ENCODE measurements at regions not wholly inside any gene's neighbourhood (a gene's known extent, or its start where the extent isn't known, plus 50 kb on each side); places are given as distances from the start of the nearest gene placed in this dataset.

DNA sequence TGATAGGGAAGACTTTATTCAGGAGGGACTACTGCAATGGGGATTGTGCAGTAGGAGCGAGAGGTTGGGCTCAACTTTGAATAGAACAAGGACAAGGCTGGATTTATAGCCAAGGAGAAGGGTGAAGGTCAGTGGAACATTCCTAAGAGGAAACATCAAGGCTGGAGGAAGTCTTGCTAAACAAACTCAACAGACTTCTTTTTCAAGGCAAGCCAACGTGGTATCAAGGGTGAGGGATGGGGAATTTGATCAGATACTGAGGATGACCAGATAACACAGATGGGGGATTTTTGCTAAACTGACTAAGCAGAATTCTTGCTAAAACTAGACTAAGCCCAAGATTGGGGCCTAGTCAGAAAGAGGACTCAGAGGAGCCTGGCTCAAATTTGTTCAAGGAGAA is 107.3 kb downstream of the DUSP10 start:
- no peak overlapping the region for H2BK5ac ChIP-seq (ENCODE audit: low read length)
- H4K8ac ChIP-seq (ENCODE audit: low read depth, low read length) = no peak overlapping the region
- H3K36me3 ChIP-seq (replicated peaks in 1 of 2; ENCODE audit: control insufficient read depth in 2 of 2, insufficient read depth in 2 of 2, low read length in 2 of 2) = no peaks in the 10 kb centered on the region
- no peak overlapping the region for H3K4ac ChIP-seq (ENCODE audit: low read length)
- H3K9ac ChIP-seq (ENCODE audit: low read depth, low read length, poor library complexity) = no peak overlapping the region
- no peak overlapping the region for H2AFZ ChIP-seq (ENCODE audit: low read length)
- DNase-seq (ENCODE audit: low spot score) = no peak
- H3K4me3 ChIP-seq (ENCODE audit: low read length in 2 of 2) = no peak overlapping the region
- H2BK12ac ChIP-seq (ENCODE audit: low read length) = no peak overlapping the region
- H3K4me1 ChIP-seq (ENCODE audit: control insufficient read depth in 2 of 2, insufficient read depth in 1 of 2, low read depth in 1 of 2, low read length in 2 of 2) = no peaks in the 10 kb centered on the region
- H3K23ac ChIP-seq (ENCODE audit: low read depth, low read length, poor library complexity) = no peak overlapping the region
- no peak overlapping the region for H3K4me2 ChIP-seq (ENCODE audit: insufficient read depth, low read length, poor library complexity, severe bottlenecking)
- H2BK15ac ChIP-seq (ENCODE audit: low read length) = no peak overlapping the region
- H3K9me3 ChIP-seq (replicated peaks in 1 of 2; ENCODE audit: control insufficient read depth in 2 of 2, insufficient read depth in 1 of 2, low read depth in 1 of 2, low read length in 2 of 2) = peaks cover 0 to 2% of the 10 kb centered on the region in 2 donors
- H2AK5ac ChIP-seq (ENCODE audit: low read depth, low read length) = no peak overlapping the region
- H4K91ac ChIP-seq (ENCODE audit: low read depth, low read length, poor library complexity) = no peak overlapping the region
- H3K18ac ChIP-seq (ENCODE audit: low read length) = no peak overlapping the region
- H3K79me1 ChIP-seq (ENCODE audit: low read depth, low read length) = no peaks in the 10 kb centered on the region
- no peak overlapping the region for H3K14ac ChIP-seq (ENCODE audit: low read length)
- no peak overlapping the region for H2BK120ac ChIP-seq (ENCODE audit: low read depth, low read length)
- H3K27ac ChIP-seq (replicated peaks; ENCODE audit: low read length) = no peak overlapping the region
- H3K27me3 ChIP-seq (ENCODE audit: control insufficient read depth in 3 of 3, insufficient read depth in 3 of 3, low read depth in 1 of 3, low read length in 3 of 3) = no peaks in the 10 kb centered on the region
- WGBS, 2 donors (ENCODE audit: extremely low coverage in 2 of 2, insufficient read length in 2 of 2, insufficient replicate concordance in 1 of 2) = no CpG with 5 or more reads among the region's 2 CpGs

DNA sequence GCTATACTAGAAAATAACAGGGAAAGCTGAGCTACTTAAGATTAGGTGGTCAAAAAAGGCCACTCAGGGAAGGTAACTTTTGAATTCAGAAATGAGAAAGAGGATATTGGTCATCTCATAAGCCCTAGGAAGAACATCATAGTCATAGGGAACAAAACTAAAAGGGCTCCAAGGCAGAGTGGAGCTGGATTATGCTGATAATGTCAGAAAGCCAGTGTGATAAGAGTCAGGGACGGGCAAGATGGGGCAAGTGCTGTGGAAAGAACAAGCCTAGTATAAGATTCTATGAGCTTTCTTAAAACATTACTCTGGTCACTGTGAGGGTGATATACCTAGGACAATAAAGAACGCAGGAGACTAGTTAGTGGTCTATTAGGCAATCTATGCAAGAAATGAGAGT is 106.6 kb downstream of the DUSP10 start:
- WGBS, 2 donors (ENCODE audit: extremely low coverage in 2 of 2, insufficient read length in 2 of 2, insufficient replicate concordance in 1 of 2) = no CpG with 5 or more reads among the region's 2 CpGs
- H3K4me1 ChIP-seq (ENCODE audit: control insufficient read depth in 2 of 2, insufficient read depth in 1 of 2, low read depth in 1 of 2, low read length in 2 of 2) = no peaks in the 10 kb centered on the region
- no peak overlapping the region for H2AFZ ChIP-seq (ENCODE audit: low read length)
- no peak overlapping the region for H3K18ac ChIP-seq (ENCODE audit: low read length)
- no peak overlapping the region for H3K27ac ChIP-seq (replicated peaks; ENCODE audit: low read length)
- H3K9me3 ChIP-seq (replicated peaks in 1 of 2; ENCODE audit: control insufficient read depth in 2 of 2, insufficient read depth in 1 of 2, low read depth in 1 of 2, low read length in 2 of 2) = peaks cover 0 to 2% of the 10 kb centered on the region in 2 donors
- no peak overlapping the region for H3K9ac ChIP-seq (ENCODE audit: low read depth, low read length, poor library complexity)
- no peak overlapping the region for H4K91ac ChIP-seq (ENCODE audit: low read depth, low read length, poor library complexity)
- no peak overlapping the region for H2AK5ac ChIP-seq (ENCODE audit: low read depth, low read length)
- H3K23ac ChIP-seq (ENCODE audit: low read depth, low read length, poor library complexity) = no peak overlapping the region
- no peaks in the 10 kb centered on the region for H3K79me1 ChIP-seq (ENCODE audit: low read depth, low read length)
- DNase-seq (ENCODE audit: low spot score) = no peak
- H4K8ac ChIP-seq (ENCODE audit: low read depth, low read length) = no peak overlapping the region
- no peak overlapping the region for H2BK5ac ChIP-seq (ENCODE audit: low read length)
- H3K4ac ChIP-seq (ENCODE audit: low read length) = no peak overlapping the region
- no peak overlapping the region for H3K14ac ChIP-seq (ENCODE audit: low read length)
- H3K4me3 ChIP-seq (ENCODE audit: low read length in 2 of 2) = no peak overlapping the region
- H3K4me2 ChIP-seq (ENCODE audit: insufficient read depth, low read length, poor library complexity, severe bottlenecking) = no peak overlapping the region
- H2BK120ac ChIP-seq (ENCODE audit: low read depth, low read length) = no peak overlapping the region
- no peak overlapping the region for H2BK12ac ChIP-seq (ENCODE audit: low read length)
- no peaks in the 10 kb centered on the region for H3K36me3 ChIP-seq (replicated peaks in 1 of 2; ENCODE audit: control insufficient read depth in 2 of 2, insufficient read depth in 2 of 2, low read length in 2 of 2)
- no peak overlapping the region for H2BK15ac ChIP-seq (ENCODE audit: low read length)
- H3K27me3 ChIP-seq (ENCODE audit: control insufficient read depth in 3 of 3, insufficient read depth in 3 of 3, low read depth in 1 of 3, low read length in 3 of 3) = no peaks in the 10 kb centered on the region

DNA sequence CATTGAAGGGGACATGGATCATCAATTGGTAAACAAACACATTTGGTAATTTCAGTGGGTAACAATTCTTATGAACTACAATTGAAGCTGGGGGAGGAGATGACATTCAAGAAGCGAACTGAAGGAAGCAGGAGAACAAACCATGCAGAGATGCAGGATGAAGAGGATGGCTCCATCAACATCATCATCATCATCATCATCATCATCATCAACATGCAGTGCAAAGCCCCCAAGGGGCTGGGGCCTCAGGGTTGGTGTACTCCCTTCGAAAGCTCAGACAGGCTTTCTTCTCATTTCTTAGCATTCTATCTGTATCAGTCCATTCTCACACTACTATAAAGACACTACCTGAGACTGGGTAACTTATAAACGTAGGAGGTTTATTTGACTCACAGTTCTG is 105.8 kb downstream of the DUSP10 start:
- no CpG with 5 or more reads among the region's 3 CpGs for WGBS, 2 donors (ENCODE audit: extremely low coverage in 2 of 2, insufficient read length in 2 of 2, insufficient replicate concordance in 1 of 2)
- no peak overlapping the region for H3K9ac ChIP-seq (ENCODE audit: low read depth, low read length, poor library complexity)

DNA sequence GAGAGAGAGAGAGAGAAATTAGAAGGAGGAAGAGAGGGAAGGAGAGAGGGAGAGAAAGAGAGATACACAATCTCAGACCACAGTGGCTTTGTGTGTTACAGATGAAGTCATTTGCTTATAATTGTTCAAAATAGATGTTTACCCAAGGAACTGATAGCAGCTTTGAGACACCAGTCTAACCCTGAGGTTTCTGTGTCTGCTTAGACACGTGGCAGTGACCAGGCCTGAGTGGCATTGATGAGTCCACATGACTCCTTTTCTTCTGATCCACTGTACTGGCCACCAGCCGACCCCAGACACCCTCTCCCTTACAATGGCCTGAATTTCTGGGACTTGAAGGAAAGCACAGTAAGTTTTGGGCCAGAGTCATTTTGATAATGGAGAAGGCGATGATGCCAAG is 104.9 kb downstream of the DUSP10 start:
- no peak overlapping the region for H2BK15ac ChIP-seq (ENCODE audit: low read length)
- H3K79me1 ChIP-seq (ENCODE audit: low read depth, low read length) = no peaks in the 10 kb centered on the region
- no peak overlapping the region for H3K14ac ChIP-seq (ENCODE audit: low read length)
- no peak overlapping the region for H4K91ac ChIP-seq (ENCODE audit: low read depth, low read length, poor library complexity)
- H3K4me1 ChIP-seq (ENCODE audit: control insufficient read depth in 2 of 2, insufficient read depth in 1 of 2, low read depth in 1 of 2, low read length in 2 of 2) = no peaks in the 10 kb centered on the region
- no peak overlapping the region for H2BK5ac ChIP-seq (ENCODE audit: low read length)
- no peak overlapping the region for H2AFZ ChIP-seq (ENCODE audit: low read length)
- no peak overlapping the region for H3K4me3 ChIP-seq (ENCODE audit: low read length in 2 of 2)
- WGBS, 2 donors (ENCODE audit: extremely low coverage in 2 of 2, insufficient read length in 2 of 2, insufficient replicate concordance in 1 of 2) = no CpG with 5 or more reads among the region's 3 CpGs
- no peak overlapping the region for H3K9ac ChIP-seq (ENCODE audit: low read depth, low read length, poor library complexity)
- H2AK5ac ChIP-seq (ENCODE audit: low read depth, low read length) = no peak overlapping the region
- no peaks in the 10 kb centered on the region for H3K36me3 ChIP-seq (replicated peaks in 1 of 2; ENCODE audit: control insufficient read depth in 2 of 2, insufficient read depth in 2 of 2, low read length in 2 of 2)
- no peak overlapping the region for H3K23ac ChIP-seq (ENCODE audit: low read depth, low read length, poor library complexity)
- no peak for DNase-seq (ENCODE audit: low spot score)
- H3K18ac ChIP-seq (ENCODE audit: low read length) = no peak overlapping the region
- H2BK120ac ChIP-seq (ENCODE audit: low read depth, low read length) = no peak overlapping the region
- H3K27me3 ChIP-seq (ENCODE audit: control insufficient read depth in 3 of 3, insufficient read depth in 3 of 3, low read depth in 1 of 3, low read length in 3 of 3) = no peaks in the 10 kb centered on the region
- H3K27ac ChIP-seq (replicated peaks; ENCODE audit: low read length) = no peak overlapping the region
- no peak overlapping the region for H3K4me2 ChIP-seq (ENCODE audit: insufficient read depth, low read length, poor library complexity, severe bottlenecking)
- H2BK12ac ChIP-seq (ENCODE audit: low read length) = no peak overlapping the region
- H3K4ac ChIP-seq (ENCODE audit: low read length) = no peak overlapping the region
- peaks cover 0 to 2% of the 10 kb centered on the region in 2 donors for H3K9me3 ChIP-seq (replicated peaks in 1 of 2; ENCODE audit: control insufficient read depth in 2 of 2, insufficient read depth in 1 of 2, low read depth in 1 of 2, low read length in 2 of 2)
- H4K8ac ChIP-seq (ENCODE audit: low read depth, low read length) = no peak overlapping the region

More for the DNA sequence above, 105.8 kb downstream of the DUSP10 start:
- H2AK5ac ChIP-seq (ENCODE audit: low read depth, low read length) = no peak overlapping the region
- no peak overlapping the region for H2BK15ac ChIP-seq (ENCODE audit: low read length)
- H4K8ac ChIP-seq (ENCODE audit: low read depth, low read length) = no peak overlapping the region
- H3K9me3 ChIP-seq (replicated peaks in 1 of 2; ENCODE audit: control insufficient read depth in 2 of 2, insufficient read depth in 1 of 2, low read depth in 1 of 2, low read length in 2 of 2) = peaks cover 0 to 2% of the 10 kb centered on the region in 2 donors
- H3K23ac ChIP-seq (ENCODE audit: low read depth, low read length, poor library complexity) = no peak overlapping the region
- no peak overlapping the region for H3K14ac ChIP-seq (ENCODE audit: low read length)
- no peaks in the 10 kb centered on the region for H3K4me1 ChIP-seq (ENCODE audit: control insufficient read depth in 2 of 2, insufficient read depth in 1 of 2, low read depth in 1 of 2, low read length in 2 of 2)
- no peak overlapping the region for H2BK12ac ChIP-seq (ENCODE audit: low read length)
- no peak overlapping the region for H4K91ac ChIP-seq (ENCODE audit: low read depth, low read length, poor library complexity)
- H3K27ac ChIP-seq (replicated peaks; ENCODE audit: low read length) = no peak overlapping the region
- no peaks in the 10 kb centered on the region for H3K36me3 ChIP-seq (replicated peaks in 1 of 2; ENCODE audit: control insufficient read depth in 2 of 2, insufficient read depth in 2 of 2, low read length in 2 of 2)
- no peak overlapping the region for H3K4me3 ChIP-seq (ENCODE audit: low read length in 2 of 2)
- H2AFZ ChIP-seq (ENCODE audit: low read length) = no peak overlapping the region
- DNase-seq (ENCODE audit: low spot score) = no peak
- no peak overlapping the region for H3K4ac ChIP-seq (ENCODE audit: low read length)
- no peak overlapping the region for H3K4me2 ChIP-seq (ENCODE audit: insufficient read depth, low read length, poor library complexity, severe bottlenecking)
- no peaks in the 10 kb centered on the region for H3K79me1 ChIP-seq (ENCODE audit: low read depth, low read length)
- H3K27me3 ChIP-seq (ENCODE audit: control insufficient read depth in 3 of 3, insufficient read depth in 3 of 3, low read depth in 1 of 3, low read length in 3 of 3) = no peaks in the 10 kb centered on the region
- H2BK5ac ChIP-seq (ENCODE audit: low read length) = no peak overlapping the region
- H3K18ac ChIP-seq (ENCODE audit: low read length) = no peak overlapping the region
- H2BK120ac ChIP-seq (ENCODE audit: low read depth, low read length) = no peak overlapping the region

Measured in neuronal stem cell (in vitro differentiated cells).